T-helper 1 cell treated with Interleukin-12 subunit alpha and Interleukin-12 subunit beta and Interleukin-4 antibody, amounts not matched to agents 30 μg/mL and 1 μg/mL, for 36 hours (primary cell): ENCODE measurements at regions not wholly inside any gene's neighbourhood (a gene's known extent, or its start where the extent isn't known, plus 50 kb on each side); places are given as distances from the start of the nearest gene placed in this dataset.
"Not testable (repeated sequence)": the region's sequence is repeated elsewhere in the genome, so short reads cannot be mapped to it uniquely, and the experiment has no call there.

ENCODE experiments used
- H3K27ac Mint-ChIP-seq: one replicate; pipeline ENCODE4 v1.8.0; 2021; ENCODE audit warnings: mild to moderate bottlenecking, mixed read lengths
- H3K27me3 Mint-ChIP-seq: one replicate; pipeline ENCODE4 v1.8.0; 2021; ENCODE audit warnings: low read depth, mixed read lengths
- H3K36me3 Mint-ChIP-seq: one replicate; pipeline ENCODE4 v1.8.0; 2021; ENCODE audit warnings: low read depth, mixed read lengths
- H3K4me1 Mint-ChIP-seq: one replicate; pipeline ENCODE4 v1.8.0; 2021; ENCODE audit warnings: low read depth, mixed read lengths
- H3K4me3 Mint-ChIP-seq: one replicate; pipeline ENCODE4 v1.8.0; 2021; ENCODE audit warnings: mild to moderate bottlenecking, moderate library complexity, mixed read lengths
- H3K9me3 Mint-ChIP-seq: one replicate; pipeline ENCODE4 v1.8.0; 2021; ENCODE audit warnings: mixed read lengths

DNA sequence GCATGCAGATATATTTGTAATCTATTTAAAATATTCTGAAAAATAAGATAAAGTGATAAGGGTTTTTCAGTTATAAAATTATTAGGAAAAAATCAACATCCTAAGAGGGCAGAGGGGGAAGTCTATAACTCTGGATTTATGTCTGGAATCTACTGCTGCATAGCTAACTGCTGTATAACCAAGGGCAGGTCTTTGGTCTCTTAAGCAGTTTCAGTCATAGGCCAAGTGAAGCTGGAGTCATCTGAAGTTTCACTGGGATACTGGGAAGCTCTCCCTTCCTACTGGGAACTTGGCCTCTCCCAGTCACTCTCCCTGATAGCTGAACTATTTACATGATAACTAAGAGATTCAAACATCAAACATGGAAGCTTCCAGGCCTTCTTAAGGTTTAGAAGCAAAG is 1409.9 kb upstream of the PCDH7 start:
- no peak overlapping the region for H3K27ac Mint-ChIP-seq
- H3K36me3 Mint-ChIP-seq: no peaks in the 10 kb centered on the region
- H3K9me3 Mint-ChIP-seq: peaks cover 14% of the 10 kb centered on the region
- no peaks in the 10 kb centered on the region for H3K27me3 Mint-ChIP-seq
- H3K4me1 Mint-ChIP-seq: no peaks in the 10 kb centered on the region
- H3K4me3 Mint-ChIP-seq: no peak overlapping the region

DNA sequence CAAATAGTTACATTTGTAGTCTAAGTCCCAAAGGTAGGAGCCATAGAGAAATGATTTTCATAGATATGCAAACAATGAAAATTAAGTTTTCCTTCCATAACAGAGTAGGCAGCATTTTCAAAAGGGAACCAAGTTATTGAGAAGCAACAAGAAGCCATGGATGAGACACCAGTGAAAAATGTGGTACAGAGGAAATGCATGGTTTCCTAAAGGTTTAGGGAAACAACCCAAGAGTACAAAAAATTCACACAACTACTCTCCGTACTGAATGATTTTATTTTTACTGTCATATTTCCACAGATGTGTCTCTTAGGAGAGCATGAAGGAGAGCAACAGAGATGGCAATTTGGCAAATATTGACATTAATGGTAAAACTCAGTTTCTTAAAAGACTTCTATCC is 1408.9 kb upstream of the PCDH7 start:
- Mint-ChIP-seq H3K4me3 (no peak overlapping the region), H3K36me3 (no peaks in the 10 kb centered on the region), H3K4me1 (no peaks in the 10 kb centered on the region), H3K9me3 (peaks cover 14% of the 10 kb centered on the region), H3K27ac (no peak overlapping the region), H3K27me3 (no peaks in the 10 kb centered on the region)

DNA sequence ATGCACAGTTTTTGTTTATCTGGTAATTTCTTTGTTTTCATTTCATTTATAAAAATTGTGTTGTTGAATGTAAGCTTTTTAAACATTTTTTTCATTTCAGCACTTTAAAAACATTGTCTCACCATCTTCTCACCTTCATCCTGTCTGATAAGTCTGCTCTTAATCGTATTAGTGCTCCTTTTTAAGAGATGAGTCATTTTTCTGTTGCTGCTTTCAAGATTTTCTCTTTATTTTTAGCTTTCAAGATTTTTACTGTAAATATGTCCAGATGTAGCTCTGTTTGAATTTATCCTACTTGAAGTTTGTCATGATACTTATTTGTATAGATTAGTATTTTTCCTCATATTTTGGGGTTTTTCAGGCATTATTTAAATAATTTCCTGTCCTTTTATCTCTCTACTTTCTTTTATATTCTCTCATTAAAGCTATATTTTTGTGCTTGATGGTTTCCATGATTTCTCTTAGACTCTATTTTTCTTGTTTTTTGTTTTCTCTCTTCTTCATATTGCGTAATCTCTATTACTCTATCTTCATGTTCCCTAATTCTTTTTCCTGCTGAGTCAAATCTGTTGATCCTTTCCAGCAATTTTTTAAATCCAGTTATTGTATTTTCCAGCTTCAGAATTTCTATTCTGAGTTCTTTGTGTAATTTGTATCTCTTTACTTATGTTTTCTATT is 1400.4 kb upstream of the PCDH7 start:
- H3K4me1 Mint-ChIP-seq: no peaks in the 10 kb centered on the region
- no peak overlapping the region for H3K4me3 Mint-ChIP-seq
- no peak overlapping the region for H3K27ac Mint-ChIP-seq
- peaks cover 23% of the 10 kb centered on the region for H3K9me3 Mint-ChIP-seq
- H3K36me3 Mint-ChIP-seq: no peaks in the 10 kb centered on the region
- H3K27me3 Mint-ChIP-seq: no peaks in the 10 kb centered on the region

DNA sequence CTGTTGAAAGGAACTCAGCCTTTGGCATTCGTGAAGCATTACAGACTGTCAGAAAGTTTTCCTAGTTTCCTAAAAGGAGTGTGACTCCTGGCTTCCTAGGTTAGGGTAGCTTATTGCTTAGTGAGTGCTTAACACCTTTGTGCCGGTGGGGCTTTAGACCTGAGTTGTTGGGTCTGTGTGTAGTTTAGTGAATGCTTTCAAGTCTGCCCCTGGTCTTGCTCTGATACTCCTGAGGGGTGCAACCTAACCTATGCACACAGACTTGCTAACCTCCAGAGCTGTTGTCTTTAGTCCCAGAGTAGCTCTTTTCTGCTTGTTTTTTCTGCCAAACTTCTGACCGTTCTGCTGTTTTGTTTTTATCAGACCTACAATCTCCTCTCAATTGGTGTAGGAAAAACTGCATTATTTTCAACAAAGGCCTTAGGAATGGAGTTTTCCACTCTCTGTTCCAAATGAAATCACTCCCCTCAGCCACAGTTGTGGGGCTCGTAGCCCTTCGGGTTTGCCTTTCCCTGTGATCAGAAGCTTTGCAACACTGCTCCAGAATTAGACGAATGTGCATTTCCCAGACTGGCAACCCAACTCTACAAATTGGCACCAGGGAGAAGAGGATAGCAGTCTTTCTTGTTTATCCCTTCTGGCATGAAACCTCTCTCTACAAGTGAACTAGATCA is 1399.1 kb upstream of the PCDH7 start:
- no peaks in the 10 kb centered on the region for H3K27me3 Mint-ChIP-seq
- no peaks in the 10 kb centered on the region for H3K36me3 Mint-ChIP-seq
- no peaks in the 10 kb centered on the region for H3K4me1 Mint-ChIP-seq
- H3K4me3 Mint-ChIP-seq: no peak overlapping the region
- H3K9me3 Mint-ChIP-seq: peaks cover 23% of the 10 kb centered on the region
- H3K27ac Mint-ChIP-seq: no peak overlapping the region

DNA sequence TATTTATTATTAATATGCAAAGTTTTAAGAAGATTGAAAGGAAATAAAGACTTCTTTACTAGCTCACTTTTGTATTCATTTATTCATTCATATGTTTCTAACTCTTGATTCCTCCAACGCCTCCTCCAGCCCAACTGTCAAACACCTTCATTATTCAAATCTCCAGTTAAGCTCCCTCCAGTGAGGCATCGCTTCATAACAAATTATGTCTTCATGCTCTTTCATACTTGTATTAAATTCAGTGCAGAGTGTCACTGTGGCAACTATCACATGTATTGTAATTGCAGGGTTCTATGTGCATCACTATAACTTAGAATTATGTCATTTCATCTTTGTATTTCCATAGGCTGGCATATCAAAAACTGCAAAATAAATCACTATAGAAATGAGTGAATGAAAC is 1394.2 kb upstream of the PCDH7 start:
- Mint-ChIP-seq H3K27me3 (no peaks in the 10 kb centered on the region), H3K4me3 (no peak overlapping the region), H3K36me3 (no peaks in the 10 kb centered on the region), H3K9me3 (peaks cover 7% of the 10 kb centered on the region), H3K27ac (no peak overlapping the region), H3K4me1 (no peaks in the 10 kb centered on the region)

DNA sequence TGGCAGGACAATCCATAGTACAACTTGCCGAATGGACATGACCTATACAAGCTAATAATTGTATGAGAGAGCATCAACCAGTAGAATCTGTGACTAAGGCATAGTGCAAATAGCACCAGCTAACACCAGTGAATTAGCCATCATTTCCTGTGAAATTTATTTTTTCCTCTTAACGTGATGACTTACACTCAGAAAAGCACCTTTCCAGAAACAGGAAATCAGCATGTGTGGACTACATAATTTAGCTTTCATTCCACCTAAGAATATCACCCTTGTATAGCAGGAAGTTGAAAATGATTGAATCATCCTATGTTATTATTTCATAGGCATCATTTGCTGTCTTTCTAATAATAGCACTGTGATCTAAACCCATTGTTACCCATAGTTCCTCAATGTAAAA is 1393.4 kb upstream of the PCDH7 start:
- H3K27me3 Mint-ChIP-seq: no peaks in the 10 kb centered on the region
- H3K4me3 Mint-ChIP-seq: no peak overlapping the region
- H3K27ac Mint-ChIP-seq: no peak overlapping the region
- H3K4me1 Mint-ChIP-seq: no peaks in the 10 kb centered on the region
- H3K36me3 Mint-ChIP-seq: no peaks in the 10 kb centered on the region
- H3K9me3 Mint-ChIP-seq: peaks cover 10% of the 10 kb centered on the region

DNA sequence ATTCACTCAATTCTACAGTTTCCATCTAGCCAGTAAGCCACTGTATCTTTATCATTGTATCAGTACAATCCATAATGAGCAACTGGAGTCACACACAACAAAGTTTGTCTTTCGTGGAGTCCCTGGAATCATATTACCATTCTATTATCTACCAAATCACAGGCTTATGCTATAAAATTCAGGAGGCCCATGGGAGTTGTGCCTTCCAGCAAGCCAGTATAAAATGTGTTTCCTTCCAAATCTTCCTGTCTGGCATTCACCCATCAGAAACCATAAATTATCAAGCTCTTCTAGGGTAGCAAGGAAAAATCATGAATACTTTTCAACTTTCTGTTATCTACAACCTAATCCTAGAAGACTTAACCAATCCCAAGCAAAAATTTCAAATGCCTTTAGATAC is 1383.3 kb upstream of the PCDH7 start:
- no peaks in the 10 kb centered on the region for H3K36me3 Mint-ChIP-seq
- H3K27ac Mint-ChIP-seq: no peak overlapping the region
- H3K9me3 Mint-ChIP-seq: peaks cover 21% of the 10 kb centered on the region
- H3K27me3 Mint-ChIP-seq: no peaks in the 10 kb centered on the region
- H3K4me3 Mint-ChIP-seq: no peak overlapping the region
- H3K4me1 Mint-ChIP-seq: no peaks in the 10 kb centered on the region

DNA sequence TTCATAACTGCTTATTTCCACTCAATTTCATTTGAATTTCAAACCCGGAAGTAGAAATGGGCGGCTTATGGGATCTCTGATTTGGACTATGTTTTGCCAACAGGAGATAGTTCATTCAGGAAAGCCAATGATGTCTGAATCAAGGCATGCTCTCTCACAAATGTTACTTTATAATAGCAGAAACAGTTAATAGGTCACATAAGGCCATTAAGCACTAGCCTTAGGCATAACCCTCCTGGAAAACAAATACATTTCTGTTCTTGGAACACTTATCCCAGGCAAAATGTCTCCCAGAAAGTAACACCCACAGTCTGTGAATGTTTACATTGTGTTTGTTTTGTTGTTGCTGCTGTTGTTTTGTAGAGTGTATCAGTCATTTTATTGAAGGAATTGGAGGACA is 1347.2 kb upstream of the PCDH7 start:
- Mint-ChIP-seq H3K27me3 (no peaks in the 10 kb centered on the region), H3K27ac (no peak overlapping the region), H3K9me3 (peaks cover 12% of the 10 kb centered on the region), H3K4me1 (no peaks in the 10 kb centered on the region), H3K4me3 (no peak overlapping the region), H3K36me3 (no peaks in the 10 kb centered on the region)

DNA sequence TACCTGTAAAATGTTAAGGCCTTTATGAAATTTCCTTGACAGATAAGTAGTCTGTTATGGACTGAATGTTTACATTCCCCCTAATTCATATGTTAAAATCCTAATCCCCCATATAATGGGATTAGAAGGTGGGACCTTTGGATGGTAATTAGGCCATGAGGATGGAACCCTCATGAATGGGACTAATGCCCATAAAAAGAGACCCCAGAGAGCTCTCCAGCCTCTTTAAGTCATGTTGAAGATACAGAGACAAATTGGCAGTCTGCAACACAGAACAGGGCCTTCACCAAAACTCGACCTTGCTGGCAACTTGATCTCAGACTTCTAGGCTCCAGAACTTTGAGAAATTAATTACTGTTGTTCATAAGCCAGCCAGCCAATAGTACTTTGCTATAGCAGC is 1344.5 kb upstream of the PCDH7 start:
- H3K9me3 Mint-ChIP-seq: peaks cover 7% of the 10 kb centered on the region
- no peaks in the 10 kb centered on the region for H3K4me1 Mint-ChIP-seq
- no peak overlapping the region for H3K27ac Mint-ChIP-seq
- H3K27me3 Mint-ChIP-seq: no peaks in the 10 kb centered on the region
- no peaks in the 10 kb centered on the region for H3K36me3 Mint-ChIP-seq
- H3K4me3 Mint-ChIP-seq: no peak overlapping the region

DNA sequence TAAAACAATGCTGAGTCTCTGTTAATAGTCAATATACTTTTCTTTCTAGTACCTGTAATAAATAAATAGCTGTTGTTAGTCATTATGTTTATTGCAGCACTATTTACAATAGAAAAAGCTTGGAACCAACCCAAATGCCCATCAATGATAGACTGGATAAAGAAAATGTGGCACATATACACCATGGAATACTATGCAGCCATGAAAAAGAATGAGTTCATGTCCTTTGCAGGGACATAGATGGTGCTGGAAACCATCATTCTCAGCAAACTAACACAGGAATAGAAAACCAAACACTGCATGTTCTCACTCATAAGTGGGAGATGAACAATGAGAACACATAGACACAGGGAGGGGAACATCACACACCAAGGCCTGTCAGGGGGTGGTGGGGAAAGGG is 1341.9 kb upstream of the PCDH7 start:
- H3K27me3 Mint-ChIP-seq, H3K4me3 Mint-ChIP-seq: not testable (repeated sequence)

DNA sequence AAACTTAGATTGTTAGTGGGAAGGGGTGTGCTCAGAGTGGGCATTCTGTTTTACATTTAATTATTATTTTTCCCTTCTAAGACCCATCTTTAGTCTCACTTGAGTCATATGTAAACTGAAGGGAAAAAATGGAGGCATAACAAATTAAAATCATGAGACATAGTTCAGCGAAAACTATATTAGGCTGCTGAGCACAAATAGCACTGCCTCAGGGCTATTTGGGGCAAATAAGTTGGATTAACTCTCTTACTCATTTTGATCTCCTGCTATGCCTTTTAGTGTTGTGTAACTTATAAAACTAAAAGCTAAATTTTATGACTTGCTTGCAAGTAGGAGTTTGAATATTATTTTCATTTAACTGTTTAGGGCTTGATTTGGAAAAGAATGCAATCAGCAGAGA is 1329.2 kb upstream of the PCDH7 start:
- Mint-ChIP-seq H3K36me3 (no peaks in the 10 kb centered on the region), H3K4me1 (no peaks in the 10 kb centered on the region), H3K4me3 (no peak overlapping the region)

More for the DNA sequence above, 1341.9 kb upstream of the PCDH7 start:
- not testable (repeated sequence) for H3K4me1 Mint-ChIP-seq, H3K27ac Mint-ChIP-seq, H3K9me3 Mint-ChIP-seq, H3K36me3 Mint-ChIP-seq

DNA sequence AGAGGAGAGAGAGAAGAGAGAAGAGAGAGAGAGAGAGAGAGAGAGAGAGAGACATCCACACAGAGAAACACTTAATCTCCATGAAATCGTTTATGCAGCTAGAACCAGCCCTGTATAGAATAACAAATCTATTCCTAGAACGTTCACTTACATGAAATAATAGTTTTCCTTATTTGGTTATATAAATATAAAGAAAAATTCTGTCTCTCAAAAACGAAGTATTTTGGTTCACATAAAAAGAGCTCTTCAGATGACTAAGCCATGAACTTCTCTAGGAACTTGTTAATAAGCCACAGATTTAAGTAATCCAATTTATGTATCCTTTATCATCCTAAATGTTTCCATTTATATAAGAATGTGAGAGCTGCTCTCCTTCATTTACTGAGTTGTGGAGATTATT is 1315.1 kb upstream of the PCDH7 start:
- Mint-ChIP-seq H3K9me3 (peaks cover 21% of the 10 kb centered on the region), H3K4me3 (no peak overlapping the region), H3K27ac (no peak overlapping the region), H3K4me1 (no peaks in the 10 kb centered on the region), H3K36me3 (no peaks in the 10 kb centered on the region), H3K27me3 (no peaks in the 10 kb centered on the region)

More for the DNA sequence above, 1329.2 kb upstream of the PCDH7 start:
- Mint-ChIP-seq H3K9me3 (peaks cover 32% of the 10 kb centered on the region), H3K27me3 (no peaks in the 10 kb centered on the region), H3K27ac (no peak overlapping the region)

DNA sequence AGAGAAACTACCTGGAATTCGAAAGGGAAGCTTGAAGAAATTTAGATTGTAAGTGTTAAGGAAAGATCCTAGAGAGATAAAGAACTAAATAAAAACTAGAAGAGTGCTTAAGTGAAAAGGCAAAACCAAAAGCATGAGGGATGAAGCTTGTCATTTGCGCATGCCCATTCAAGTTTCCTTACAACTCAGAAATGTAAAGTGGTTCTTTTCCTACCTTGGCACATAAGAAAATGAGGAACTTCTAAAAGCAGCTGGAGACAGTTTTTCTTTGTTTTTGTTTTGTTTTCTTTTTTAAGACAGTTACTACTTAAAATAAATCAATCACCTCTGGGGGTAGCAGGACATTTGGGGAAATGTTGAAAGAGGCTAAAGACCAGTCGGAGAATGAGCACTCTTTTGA is 1304.4 kb upstream of the PCDH7 start:
- Mint-ChIP-seq H3K4me1 (no peaks in the 10 kb centered on the region), H3K36me3 (no peaks in the 10 kb centered on the region), H3K27me3 (no peaks in the 10 kb centered on the region), H3K4me3 (no peak overlapping the region), H3K9me3 (peaks cover 10% of the 10 kb centered on the region), H3K27ac (no peak overlapping the region)

DNA sequence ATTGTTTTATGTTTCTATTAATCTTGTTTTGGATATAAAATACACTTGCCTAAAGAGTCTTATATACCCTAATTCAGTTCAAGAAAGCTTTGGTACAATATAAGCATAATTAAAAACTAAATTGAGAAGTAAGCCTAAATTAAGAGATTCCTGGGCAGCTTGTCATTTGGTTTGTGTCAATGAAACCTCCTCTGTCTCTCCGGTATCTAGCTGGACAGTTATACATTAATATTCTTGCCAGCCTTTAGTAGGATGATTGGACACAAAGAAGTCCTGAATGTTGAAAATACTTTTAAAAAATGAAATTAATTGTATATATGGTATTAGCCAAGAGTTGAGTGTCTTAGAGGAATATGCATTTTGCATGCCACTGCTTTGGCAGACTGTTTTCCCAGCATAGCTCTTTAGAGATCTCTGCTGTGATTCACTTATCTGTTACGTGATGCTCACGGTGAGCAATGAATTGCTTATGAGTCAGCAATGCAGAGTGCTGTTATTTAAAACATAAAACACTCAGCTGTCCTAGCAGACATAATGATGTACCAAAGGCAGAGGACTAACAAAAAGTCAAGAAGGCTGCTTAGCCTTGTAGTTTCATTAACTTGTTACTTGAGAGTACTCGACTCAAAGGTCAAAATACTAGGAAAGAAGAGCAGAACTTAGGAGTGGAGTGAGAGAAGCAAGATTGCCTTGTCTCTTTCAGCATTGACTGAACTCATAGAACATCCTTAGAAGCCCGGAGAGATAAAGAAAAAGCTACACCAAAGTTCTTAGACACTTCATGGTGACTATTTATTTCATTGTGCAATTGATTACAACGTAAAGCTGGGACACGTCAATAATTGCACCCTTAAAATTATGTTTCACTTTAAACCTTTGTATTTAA is 1296.1 kb upstream of the PCDH7 start:
- no peak overlapping the region for H3K27ac Mint-ChIP-seq
- H3K4me3 Mint-ChIP-seq: no peak overlapping the region
- no peaks in the 10 kb centered on the region for H3K27me3 Mint-ChIP-seq
- peaks cover 14% of the 10 kb centered on the region for H3K9me3 Mint-ChIP-seq
- H3K36me3 Mint-ChIP-seq: no peaks in the 10 kb centered on the region
- no peaks in the 10 kb centered on the region for H3K4me1 Mint-ChIP-seq

DNA sequence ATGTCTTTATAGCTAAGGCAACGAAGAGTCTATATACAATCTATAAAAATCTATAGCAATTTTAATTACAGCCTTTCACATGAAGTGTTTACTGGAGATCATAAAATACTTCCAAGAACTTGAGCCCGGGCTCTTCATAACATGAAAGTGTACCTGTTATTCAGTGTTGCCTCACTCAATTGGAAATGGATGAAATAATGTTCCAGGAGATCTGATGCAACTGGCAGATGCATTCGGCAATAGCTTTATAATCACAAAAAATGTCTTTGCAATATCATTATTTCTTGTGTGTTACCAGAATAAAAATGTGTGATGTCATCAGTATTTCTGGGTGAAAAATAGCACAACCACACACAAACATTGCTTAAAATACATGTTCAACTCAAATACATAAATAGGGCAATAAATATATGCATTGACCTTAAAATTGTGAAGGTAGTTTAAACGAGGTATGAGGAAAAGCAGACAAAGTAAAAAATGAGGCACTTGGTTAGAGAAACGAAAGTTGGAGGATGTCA is 1266.8 kb upstream of the PCDH7 start:
- Mint-ChIP-seq H3K36me3 (no peaks in the 10 kb centered on the region), H3K4me1 (no peaks in the 10 kb centered on the region), H3K27ac (no peak overlapping the region), H3K9me3 (peaks cover 17% of the 10 kb centered on the region), H3K27me3 (no peaks in the 10 kb centered on the region), H3K4me3 (no peak overlapping the region)
